NCI-H1930 (cell line): ENCODE measurements at regions not wholly inside any gene's neighbourhood (a gene's known extent, or its start where the extent isn't known, plus 50 kb on each side); places are given as distances from the start of the nearest gene placed in this dataset.
"Not testable (repeated sequence)": the region's sequence is repeated elsewhere in the genome, so short reads cannot be mapped to it uniquely, and the experiment has no call there.

Source experiments
- DNase-seq, 2 experiments: peaks; one replicate each; lab custom pipeline; 2025; lab: John Stamatoyannopoulos, UW

- DNase-seq = no peak
Measured at GRCh38 chr20:48405909-48406308, 421.9 kb downstream of the PREX1 start.

DNA sequence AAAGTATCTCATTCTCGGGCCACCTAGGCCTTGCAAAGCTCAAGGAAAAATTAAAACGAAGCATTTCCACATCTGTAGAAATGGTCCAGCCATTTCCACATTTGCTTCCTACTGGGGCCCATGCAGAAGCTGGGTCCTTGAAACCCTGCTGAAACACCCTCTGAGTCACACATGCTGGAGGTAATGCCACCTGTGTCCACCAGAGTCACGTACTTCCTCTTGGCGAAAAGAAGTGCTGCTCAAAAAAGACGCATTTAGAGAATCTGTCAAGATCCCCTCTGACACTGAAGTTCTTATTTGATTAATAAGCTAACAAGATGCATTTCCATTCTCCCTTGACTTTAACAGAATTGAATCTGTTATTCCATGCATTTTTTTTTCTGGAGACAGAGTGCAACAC is 423.2 kb downstream of the PREX1 start:
- DNase-seq = no peak

- no peak for DNase-seq
Measured at GRCh38 chr20:48403167-48403761, 424.5 kb downstream of the PREX1 start.

- no peak for DNase-seq
Measured at GRCh38 chr20:48401359-48401758, 426.4 kb downstream of the PREX1 start.

DNA sequence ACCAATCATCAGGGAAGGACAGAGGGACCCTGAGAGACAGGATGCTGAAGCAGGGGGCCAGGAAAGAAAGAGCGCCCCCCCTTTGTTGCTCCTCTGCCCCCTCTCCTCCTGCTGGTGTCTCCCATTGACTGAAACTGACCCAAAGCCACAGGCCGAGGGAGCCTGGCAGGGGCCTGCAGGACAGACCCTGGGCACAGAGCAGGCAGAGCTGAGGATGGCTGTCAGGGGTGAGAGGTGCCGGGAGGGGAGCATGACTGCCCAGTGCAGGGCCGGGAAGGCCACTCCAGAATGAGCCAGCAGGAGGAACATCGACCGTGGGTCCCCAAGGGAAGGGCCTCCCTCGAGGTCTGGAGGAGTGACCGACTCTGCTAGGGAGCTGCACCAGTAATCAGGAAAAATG is 427.8 kb downstream of the PREX1 start:
- no peak for DNase-seq

DNA sequence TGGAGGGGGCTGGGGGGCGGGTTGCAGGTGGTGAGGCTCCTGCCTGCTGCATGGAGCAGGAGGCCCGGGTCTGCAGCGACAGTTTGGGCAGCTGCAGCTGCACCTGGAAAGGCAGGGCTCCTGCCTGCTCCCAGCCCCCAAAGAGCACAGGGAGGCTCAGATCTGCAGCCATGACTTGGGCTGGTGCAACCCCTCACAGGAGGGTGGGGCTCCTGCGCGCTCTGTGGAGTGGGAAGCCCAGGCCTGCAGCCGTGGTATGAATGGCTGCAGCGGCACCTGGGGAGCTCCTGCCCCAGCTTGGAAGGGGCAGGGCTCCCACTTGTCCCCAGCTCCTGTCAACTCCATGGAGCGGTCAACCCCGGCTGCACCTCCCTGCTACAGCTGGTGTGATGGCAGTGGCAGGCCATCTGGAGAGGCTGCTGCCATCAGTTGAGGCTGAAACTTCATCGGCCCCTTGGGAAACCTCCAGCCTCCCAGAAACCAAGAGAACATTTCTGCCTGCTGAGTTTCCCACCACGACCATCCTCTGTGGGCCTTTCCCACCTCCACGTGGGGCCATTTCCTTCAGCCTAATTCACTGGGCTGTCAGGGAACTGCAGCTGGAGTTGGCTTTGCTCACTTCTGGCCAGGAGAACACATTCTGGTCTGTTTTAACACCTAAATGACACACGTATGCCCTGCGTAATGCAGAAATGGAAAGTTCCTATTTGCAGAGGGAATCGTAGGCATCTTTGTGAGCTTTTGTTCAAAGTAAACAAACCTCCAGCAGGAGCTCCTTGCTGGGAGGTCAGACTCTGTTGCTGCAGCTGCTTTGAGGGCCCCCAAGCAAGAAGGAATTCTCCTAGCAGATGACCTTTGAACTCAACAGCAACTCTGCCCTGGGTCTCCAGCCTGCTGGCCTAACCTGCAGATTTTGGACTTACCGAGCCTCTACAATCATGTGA is 429.0 kb downstream of the PREX1 start:
- DNase-seq = no peak

GRCh38 chr20:48396981-48397861 is 430.6 kb downstream of the PREX1 start:
- DNase-seq = not testable (repeated sequence)

- no peak for DNase-seq
Measured at GRCh38 chr20:48395816-48396546, 431.8 kb downstream of the PREX1 start.

DNA sequence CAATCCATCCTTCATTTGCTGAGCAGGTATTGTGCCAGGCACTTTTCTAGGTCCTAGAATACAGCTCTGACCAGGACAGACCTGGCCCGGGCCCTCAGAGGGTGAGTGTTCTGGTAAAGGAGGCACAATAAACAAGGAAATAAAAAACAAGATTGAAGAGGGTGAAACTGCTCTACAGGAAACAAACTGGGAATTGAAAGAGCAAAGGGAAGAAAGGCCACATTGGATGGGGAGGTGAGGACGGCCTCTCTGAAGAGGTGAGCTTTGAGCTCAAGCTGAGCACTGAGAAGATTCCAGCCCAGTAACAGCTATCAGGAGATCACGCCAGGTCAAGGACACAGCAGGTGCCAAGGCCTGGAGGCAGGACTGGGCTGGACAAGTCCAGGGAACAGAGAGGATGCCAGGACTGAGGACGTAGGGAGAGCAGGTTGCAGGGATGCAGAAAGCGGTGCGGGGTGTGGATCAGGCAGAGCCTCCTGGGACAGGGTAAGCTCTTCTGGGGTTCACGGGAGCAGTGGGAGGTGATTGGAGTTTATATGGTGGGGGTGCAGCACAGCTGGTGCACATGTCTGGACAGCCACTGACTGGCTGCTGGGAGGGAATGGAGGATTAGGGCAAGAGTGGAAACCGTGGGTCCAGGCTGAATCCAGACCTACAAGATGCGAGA is 433.3 kb downstream of the PREX1 start:
- DNase-seq = no peak

- DNase-seq = no peak
Measured at GRCh38 chr20:48393737-48394314, 434.0 kb downstream of the PREX1 start.

DNA sequence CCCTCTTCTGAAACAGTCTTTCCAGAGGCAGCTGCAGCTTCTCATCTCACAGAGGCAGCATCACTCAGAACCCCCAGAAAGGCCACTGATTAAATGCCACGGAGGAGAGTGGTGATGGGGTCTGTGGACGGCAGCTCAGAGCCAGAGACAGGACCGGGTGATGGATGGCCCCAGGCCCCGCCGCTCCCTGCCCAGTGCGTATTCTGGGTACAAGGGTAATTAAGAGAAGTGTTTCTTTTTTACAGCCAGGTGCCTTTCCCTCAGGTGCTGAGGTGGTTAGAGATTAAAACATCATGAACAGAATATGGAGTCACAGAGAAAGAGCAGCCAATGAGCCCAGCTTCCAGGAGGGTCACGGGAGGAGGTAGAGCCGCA is 434.5 kb downstream of the PREX1 start:
- DNase-seq = no peak

GRCh38 chr20:48392407-48393310 is 435.1 kb downstream of the PREX1 start:
- no peak for DNase-seq

GRCh38 chr20:48390981-48391380 is 436.8 kb downstream of the PREX1 start:
- no peak for DNase-seq

- no peak for DNase-seq
Measured at GRCh38 chr20:48387675-48388074, 440.1 kb downstream of the PREX1 start.

DNA sequence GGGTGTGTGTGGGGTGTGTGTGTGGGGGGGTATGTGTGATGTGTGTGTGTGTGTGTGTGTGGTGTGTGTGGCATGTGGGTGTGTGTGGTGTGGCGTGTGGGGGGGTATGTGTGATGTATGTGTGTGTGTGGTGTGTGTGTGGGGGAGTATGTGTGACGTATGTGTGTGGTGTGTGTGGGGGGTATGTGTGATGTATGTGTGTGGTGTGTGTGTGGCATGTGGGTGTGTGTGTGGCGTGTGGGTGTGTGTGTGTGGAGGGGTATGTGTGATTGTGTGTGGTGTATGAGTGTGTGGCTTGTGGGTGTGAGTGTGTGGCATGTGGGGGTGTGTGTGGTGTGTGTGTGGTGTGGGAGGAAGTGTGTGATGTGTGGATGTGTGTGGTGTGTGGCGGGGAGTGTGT is 442.3 kb downstream of the PREX1 start:
- no peak for DNase-seq

DNA sequence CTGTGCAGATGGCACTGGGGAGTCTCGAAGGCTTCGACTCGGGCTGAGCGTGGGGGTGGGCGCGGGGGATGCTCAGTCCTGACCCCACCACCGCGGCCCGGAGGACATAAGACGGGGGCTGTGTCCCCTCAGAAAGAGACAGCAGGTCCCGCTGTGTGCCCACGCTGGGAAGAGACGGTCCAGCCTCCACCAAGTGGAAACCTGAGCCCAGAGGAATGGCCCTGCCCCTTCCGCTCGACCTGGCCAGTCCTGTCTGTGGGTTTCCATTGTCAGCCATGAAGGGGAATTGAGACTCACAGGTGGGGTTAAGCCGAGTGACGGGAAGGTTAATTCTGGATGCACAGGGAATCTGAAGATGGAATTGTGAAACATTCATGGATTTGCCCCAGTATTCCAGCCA is 442.7 kb downstream of the PREX1 start:
- DNase-seq = no peak

GRCh38 chr20:48384147-48384818 is 443.5 kb downstream of the PREX1 start:
- DNase-seq = no peak

DNA sequence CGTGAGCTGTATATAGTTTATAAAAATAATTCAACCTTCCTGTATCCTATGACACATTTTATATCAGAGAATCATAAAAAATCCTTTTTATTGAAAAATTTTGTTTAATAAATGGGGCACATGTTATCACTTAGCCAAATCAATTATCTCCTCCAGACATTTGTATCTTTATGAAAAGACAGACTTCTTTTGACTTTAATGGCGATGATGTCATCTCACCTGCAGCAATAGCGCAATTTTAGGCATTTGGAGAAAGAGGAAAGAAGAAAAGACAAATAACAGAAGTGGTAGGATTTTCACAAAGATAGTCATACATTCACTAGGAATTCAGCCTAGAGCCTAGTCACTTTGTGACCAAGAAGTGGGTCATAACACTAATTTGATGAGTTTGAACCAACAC is 444.5 kb downstream of the PREX1 start:
- no peak for DNase-seq

- no peak for DNase-seq
Measured at GRCh38 chr20:48382304-48382703, 445.5 kb downstream of the PREX1 start.
